Peyer's patch (tissue), 4 donors: ENCODE measurements at regions not wholly inside any gene's neighbourhood (a gene's known extent, or its start where the extent isn't known, plus 50 kb on each side); places are given as distances from the start of the nearest gene placed in this dataset.

ENCODE experiments used
- CTCF ChIP-seq, 6 experiments: fragments of 450-650 bp in 4 of 6; fragments of 200-600 bp in 2 of 6; sonication (generic) in 1 of 6; IDR thresholded peaks; one replicate each; pipeline ENCODE4 v1.5.1; 2017 to 2019; ENCODE audit warnings: antibody characterized with exemption in 6 of 6, mild to moderate bottlenecking in 3 of 6, moderate library complexity in 1 of 6
- POLR2A ChIP-seq, 2 donors: fragments of 450-650 bp; IDR thresholded peaks; one replicate each; pipeline ENCODE4 v1.5.1; 2017; ENCODE audit warnings: antibody characterized with exemption in 2 of 2, mild to moderate bottlenecking in 2 of 2, moderate library complexity in 2 of 2

GRCh38 chr1:36696261-36696940, 213.7 kb upstream of the CSF3R start:
- TF ChIP-seq CTCF (IDR thresholded peaks at IDR 0.05) = no peak
- TF ChIP-seq POLR2A (IDR thresholded peaks at IDR 0.05) = no peak
